ENCODE measurements at regions not wholly inside any gene's neighbourhood (a gene's known extent, or its start where the extent isn't known, plus 50 kb on each side); places are given as distances from the start of the nearest gene placed in this dataset.

DNA sequence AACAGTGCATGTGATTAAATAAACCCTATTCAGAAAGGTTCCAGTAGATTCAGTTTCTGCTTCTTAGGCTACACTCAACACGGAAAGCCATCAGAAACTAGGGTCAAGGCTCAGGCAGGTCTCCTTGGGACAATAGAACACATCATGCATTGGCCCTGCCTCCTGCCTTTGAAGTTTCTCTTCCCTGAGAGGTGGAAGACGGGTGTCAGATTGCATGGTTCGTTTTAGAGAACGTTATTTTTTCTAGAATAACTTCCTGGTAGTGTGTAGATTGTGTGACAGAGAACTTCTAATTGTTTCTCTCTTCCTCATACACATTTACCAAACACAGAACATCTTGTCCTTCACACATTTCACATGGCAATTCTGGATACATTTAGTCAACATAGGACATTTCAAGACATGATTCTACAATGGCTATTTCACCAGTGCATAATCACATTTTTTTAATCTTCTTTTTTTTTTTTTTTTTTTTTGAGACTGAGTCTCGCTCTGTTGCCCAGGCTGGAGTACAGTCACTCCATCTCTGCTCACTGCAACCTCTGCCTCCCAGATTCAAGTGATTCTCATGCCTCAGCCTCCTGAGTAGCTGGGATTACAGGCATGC lies 106.6 kb upstream of the AMN1 start:
- TF ChIP-seq, protein P1, sequence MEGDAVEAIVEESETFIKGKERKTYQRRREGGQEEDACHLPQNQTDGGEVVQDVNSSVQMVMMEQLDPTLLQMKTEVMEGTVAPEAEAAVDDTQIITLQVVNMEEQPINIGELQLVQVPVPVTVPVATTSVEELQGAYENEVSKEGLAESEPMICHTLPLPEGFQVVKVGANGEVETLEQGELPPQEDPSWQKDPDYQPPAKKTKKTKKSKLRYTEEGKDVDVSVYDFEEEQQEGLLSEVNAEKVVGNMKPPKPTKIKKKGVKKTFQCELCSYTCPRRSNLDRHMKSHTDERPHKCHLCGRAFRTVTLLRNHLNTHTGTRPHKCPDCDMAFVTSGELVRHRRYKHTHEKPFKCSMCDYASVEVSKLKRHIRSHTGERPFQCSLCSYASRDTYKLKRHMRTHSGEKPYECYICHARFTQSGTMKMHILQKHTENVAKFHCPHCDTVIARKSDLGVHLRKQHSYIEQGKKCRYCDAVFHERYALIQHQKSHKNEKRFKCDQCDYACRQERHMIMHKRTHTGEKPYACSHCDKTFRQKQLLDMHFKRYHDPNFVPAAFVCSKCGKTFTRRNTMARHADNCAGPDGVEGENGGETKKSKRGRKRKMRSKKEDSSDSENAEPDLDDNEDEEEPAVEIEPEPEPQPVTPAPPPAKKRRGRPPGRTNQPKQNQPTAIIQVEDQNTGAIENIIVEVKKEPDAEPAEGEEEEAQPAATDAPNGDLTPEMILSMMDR (IDR thresholded peaks at IDR 0.05; ENCODE audit: low read length) = no peak
- TF ChIP-seq EZH2 (IDR thresholded peaks at IDR 0.05; ENCODE audit: borderline replicate concordance, low read length) = no peak
